HCT116 (cell line): ENCODE measurements at regions not wholly inside any gene's neighbourhood (a gene's known extent, or its start where the extent isn't known, plus 50 kb on each side); places are given as distances from the start of the nearest gene placed in this dataset.

Source experiments
- ATAC-seq: fragments of 200-7000 bp; cut with Tn5 transposase; 2 replicates; pipeline ENCODE4 v1.9.1; 2020; ENCODE audit warnings: mild to moderate bottlenecking, moderate library complexity
- BruUV-seq: library from RNA; stranded (reverse); fragments of 400-500 nt; replicated peaks from 2 replicates; lab custom pipeline; 2021; lab: Mats Ljungman, UMichigan
- CTCF ChIA-PET: fragments of 300-600 bp; sonication (Branson Sonifier 250); formaldehyde crosslinking; loops from one replicate; lab custom pipeline; 2021; ENCODE audit warnings: antibody characterized with exemption; lab: Charles Lee
- POLR2A ChIA-PET: fragments of 300-600, 350-600 bp; sonication (Branson Sonifier 250); formaldehyde crosslinking; loops from one replicate; lab custom pipeline; 2021; ENCODE audit warnings: antibody characterized with exemption; lab: Charles Lee
- RAD21 ChIA-PET, 2 experiments: fragments of 300-600 bp; sonication (Branson Sonifier 250); formaldehyde crosslinking; loops; one replicate each; lab custom pipeline; 2023; ENCODE audit warnings: low total read pairs in 2 of 2; ENCODE audit not compliant: uncharacterized antibody in 2 of 2, unreplicated experiment in 2 of 2, low non-redundant PET in 1 of 2; lab: Charles Lee
- DNase-seq: peaks from one replicate; pipeline ENCODE4 v3.0.0-alpha.2; 2010; ENCODE audit warnings: low read depth, low spot score
- H2AFZ ChIP-seq: fragments of 200-600 bp; shearing (Covaris generic), sonication (generic); 2 replicates; pipeline ENCODE4 v1.6.1; 2017; ENCODE audit warnings: low read depth, mixed run types, mixed read lengths, antibody characterized with exemption, low read length; ENCODE audit not compliant: poor library complexity, severe bottlenecking
- H3K27ac ChIP-seq: 2 replicates; pipeline ENCODE4 v1.5.1; 2012; ENCODE audit warnings: low read depth, low read length
- H3K27me3 ChIP-seq: fragments of 200-600 bp; sonication (generic); 2 replicates; pipeline ENCODE4 v1.6.1; 2016; ENCODE audit warnings: mixed run types, low read length, mixed read lengths; ENCODE audit not compliant: insufficient read depth
- H3K36me3 ChIP-seq, 2 experiments: fragments of 200-500 bp in 1 of 2; fragments of 200-600 bp in 1 of 2; sonication (Bioruptor generic) in 1 of 2; sonication (generic) in 1 of 2; 2 replicates each; pipeline versions ENCODE4 v1.5.1 to v1.6.1; 2014 to 2016; ENCODE audit warnings: low read length in 2 of 2, inconsistent platforms in 1 of 2, mixed read lengths in 1 of 2, mixed run types in 1 of 2; ENCODE audit not compliant: insufficient read depth in 2 of 2, control insufficient read depth in 1 of 2
- H3K4me1 ChIP-seq, 2 experiments: fragments of 200-600 bp in 1 of 2; sonication (generic) in 1 of 2; 2 replicates each; pipeline versions ENCODE4 v1.5.1 to v1.6.1; 2012 to 2017; ENCODE audit warnings: low read length in 2 of 2, inconsistent platforms in 1 of 2, mild to moderate bottlenecking in 1 of 2, mixed read lengths in 1 of 2, mixed run types in 1 of 2, moderate library complexity in 1 of 2; ENCODE audit not compliant: insufficient read depth in 2 of 2, control insufficient read depth in 1 of 2
- H3K4me2 ChIP-seq: fragments of 200-600 bp; sonication (generic); 2 replicates; pipeline ENCODE4 v1.6.1; 2017; ENCODE audit warnings: mixed run types, low read length, mixed read lengths
- H3K4me3 ChIP-seq, 2 experiments: fragments of 200-600 bp in 1 of 2; sonication (generic) in 1 of 2; replicated peaks in 1 of 2; 2 replicates each; pipeline ENCODE4 v1.5.1; 2011 to 2016; ENCODE audit warnings: low read length in 2 of 2, control low read depth in 1 of 2, low read depth in 1 of 2, mild to moderate bottlenecking in 1 of 2, mixed read lengths in 1 of 2, mixed run types in 1 of 2
- H3K79me2 ChIP-seq: fragments of 200-600 bp; sonication (generic); 2 replicates; pipeline ENCODE4 v1.6.1; 2017; ENCODE audit warnings: mild to moderate bottlenecking, mixed run types, low read length, moderate library complexity, mixed read lengths; ENCODE audit not compliant: insufficient read depth
- H3K9ac ChIP-seq: fragments of 200-600 bp; sonication (generic); 2 replicates; pipeline ENCODE4 v1.6.1; 2016; ENCODE audit warnings: low read length, mixed read lengths
- H3K9me2 ChIP-seq: fragments of 200-600 bp; sonication (generic), shearing (Covaris generic); 2 replicates; pipeline ENCODE4 v1.6.1; 2017; ENCODE audit warnings: mixed run types, mild to moderate bottlenecking, moderate library complexity; ENCODE audit not compliant: insufficient read depth
- H3K9me3 ChIP-seq, 2 experiments: fragments of 200-500 bp in 1 of 2; fragments of 200-600 bp in 1 of 2; sonication (Bioruptor generic) in 1 of 2; sonication (generic) in 1 of 2; 2 replicates each; pipeline ENCODE4 v1.6.1; 2014 to 2017; ENCODE audit warnings: low read length in 2 of 2, mixed read lengths in 2 of 2, inconsistent platforms in 1 of 2, low read depth in 1 of 2, mild to moderate bottlenecking in 1 of 2, mixed run types in 1 of 2, moderate library complexity in 1 of 2; ENCODE audit not compliant: control insufficient read depth in 1 of 2, insufficient read depth in 1 of 2
- H4K20me1 ChIP-seq: fragments of 200-600 bp; sonication (generic), shearing (Covaris generic); 2 replicates; pipeline ENCODE4 v1.6.1; 2017; ENCODE audit warnings: mixed run types, mild to moderate bottlenecking, moderate library complexity; ENCODE audit not compliant: insufficient read depth
- ATF3 ChIP-seq: IDR thresholded peaks from 2 replicates; pipeline ENCODE4 v1.6.1; 2012
- CTCF ChIP-seq, 3 experiments: fragments of 200-600 bp in 1 of 3; sonication (generic) in 1 of 3; IDR thresholded peaks in 2 of 3; conservative IDR thresholded peaks in 1 of 3; 2 replicates each; pipeline ENCODE4 v1.5.1; 2012 to 2017; ENCODE audit warnings: low read depth in 2 of 3, low read length in 2 of 3, antibody characterized with exemption in 1 of 3, borderline replicate concordance in 1 of 3, control low read depth in 1 of 3, mild to moderate bottlenecking in 1 of 3, mixed read lengths in 1 of 3, mixed run types in 1 of 3, moderate library complexity in 1 of 3; ENCODE audit not compliant: insufficient read depth in 1 of 3
- EZH2 ChIP-seq: fragments of 200-600 bp; sonication (generic); IDR thresholded peaks from 2 replicates; pipeline ENCODE4 v1.6.1; 2017; ENCODE audit warnings: antibody characterized with exemption, mixed run types
- EZH2phosphoT487 ChIP-seq: fragments of 200-600 bp; IDR thresholded peaks from 2 replicates; pipeline ENCODE4 v1.6.1; 2018; ENCODE audit warnings: antibody characterized with exemption, borderline replicate concordance
- JUND ChIP-seq: IDR thresholded peaks from 2 replicates; pipeline ENCODE4 v1.6.1; 2012
- POLR2A ChIP-seq: IDR thresholded peaks from 2 replicates; pipeline ENCODE4 v1.7.0; 2011; ENCODE audit warnings: borderline replicate concordance; ENCODE audit not compliant: insufficient read depth, insufficient read length; ENCODE audit errors: extremely low read depth
- RAD21 ChIP-seq: IDR thresholded peaks from 2 replicates; pipeline ENCODE4 v1.6.1; 2012; ENCODE audit warnings: low read depth, mild to moderate bottlenecking
- SIN3A ChIP-seq: IDR thresholded peaks from 2 replicates; pipeline ENCODE4 v1.6.1; 2012; ENCODE audit warnings: low read depth
- TCF7L2 ChIP-seq: IDR thresholded peaks from 2 replicates; pipeline ENCODE4 v1.7.0; 2011; ENCODE audit warnings: borderline replicate concordance, inconsistent platforms; ENCODE audit not compliant: insufficient read depth, insufficient read length; ENCODE audit errors: extremely low read depth
- YY1 ChIP-seq: IDR thresholded peaks from 2 replicates; pipeline ENCODE4 v1.6.1; 2011; ENCODE audit warnings: low read length, low read depth, moderate library complexity, mild to moderate bottlenecking; ENCODE audit not compliant: insufficient replicate concordance; ENCODE audit errors: extremely low read depth
- ZBTB33 ChIP-seq: IDR thresholded peaks from 2 replicates; pipeline ENCODE4 v1.6.1; 2011; ENCODE audit warnings: mild to moderate bottlenecking, low read length, moderate library complexity; ENCODE audit not compliant: insufficient replicate concordance; ENCODE audit errors: extremely low read depth
- ZFX ChIP-seq: fragments of 450-650 bp; IDR thresholded peaks from 2 replicates; pipeline ENCODE4 v1.6.1; 2017
- ZNF274 ChIP-seq: fragments of 200-500 bp; sonication (Bioruptor generic); IDR thresholded peaks from 2 replicates; pipeline ENCODE4 v1.6.1; 2014; ENCODE audit warnings: mild to moderate bottlenecking, low read depth, low read length, inconsistent platforms
- intact Hi-C: fragments of 100-400 bp; cut with micrococcal nuclease; formaldehyde crosslinking; loops from 2 replicates; pipeline ENCODE4 v1.10.0; 2022

GRCh38 chr12:107574691-107575090, 110.9 kb upstream of the PWP1 start:
- no TSS peak for BruUV-seq
- H3K27me3 ChIP-seq, result no peaks in the 10 kb centered on the region
- no peaks in the 10 kb centered on the region for H4K20me1 ChIP-seq
- ChIA-PET RAD21 (no interaction called here), POLR2A (no interaction called here), CTCF (no interaction called here)
- H3K9me2 ChIP-seq, result no peaks in the 10 kb centered on the region
- H3K9ac ChIP-seq, result no peak overlapping the region
- H3K79me2 ChIP-seq, result no peaks in the 10 kb centered on the region
- no peak overlapping the region for H3K27ac ChIP-seq
- ATAC-seq, result no peak
- TF ChIP-seq RAD21 (no peak), YY1 (no peak), TCF7L2 (no peak), SIN3A (no peak), EZH2phosphoT487 (no peak), CTCF (IDR thresholded peaks at IDR 0.05 in 2 of 3, conservative IDR thresholded peaks at IDR 0.05 in 1 of 3; ENCODE audit: borderline replicate concordance in 1 of 3, insufficient read depth in 1 of 3, low read depth in 2 of 3, low read length in 2 of 3) (no peak), ATF3 (no peak), ZBTB33 (no peak), JUND (no peak), POLR2A (no peak), EZH2 (no peak), ZFX (no peak), ZNF274 (no peak)
- H3K9me3 ChIP-seq, result no peaks in the 10 kb centered on the region
- intact Hi-C loops, result no loop called here
- no peak overlapping the region for H3K4me2 ChIP-seq
- DNase-seq, result no peak
- H3K36me3 ChIP-seq, result no peaks in the 10 kb centered on the region
- no peak overlapping the region for H2AFZ ChIP-seq
- no peaks in the 10 kb centered on the region for H3K4me1 ChIP-seq
- H3K4me3 ChIP-seq, result no peak overlapping the region
